ENCODE measurements at regions not wholly inside any gene's neighbourhood (a gene's known extent, or its start where the extent isn't known, plus 50 kb on each side); places are given as distances from the start of the nearest gene placed in this dataset.

GRCh38 chr6:147621263-147621662, 112.8 kb downstream of the SAMD5 start:
- DNase-seq = no peak

- no peak for DNase-seq
These were observed 113.5 kb downstream of the SAMD5 start for GRCh38 chr6:147621961-147622360.

GRCh38 chr6:147624946-147625515, 116.5 kb downstream of the SAMD5 start:
- no peak for DNase-seq

GRCh38 chr6:147625946-147626345, 117.5 kb downstream of the SAMD5 start:
- DNase-seq = no peak

- no peak for DNase-seq
These were observed 118.9 kb downstream of the SAMD5 start for GRCh38 chr6:147627411-147627810.

- no peak for DNase-seq
These were observed 124.7 kb downstream of the SAMD5 start for GRCh38 chr6:147633191-147633590.

GRCh38 chr6:147637620-147638195, 129.2 kb downstream of the SAMD5 start:
- DNase-seq = no peak

GRCh38 chr6:147639279-147639678, 130.8 kb downstream of the SAMD5 start:
- no peak for DNase-seq

GRCh38 chr6:147640606-147641005, 132.1 kb downstream of the SAMD5 start:
- no peak for DNase-seq

GRCh38 chr6:147641511-147641910, 133.0 kb downstream of the SAMD5 start:
- DNase-seq = no peak

- DNase-seq = no peak
These were observed 134.0 kb downstream of the SAMD5 start for GRCh38 chr6:147642458-147642857.

GRCh38 chr6:147643341-147644200, 135.1 kb downstream of the SAMD5 start:
- DNase-seq = no peak

GRCh38 chr6:147648916-147649315, 140.4 kb downstream of the SAMD5 start:
- DNase-seq = no peak

GRCh38 chr6:147651249-147652063, 143.0 kb downstream of the SAMD5 start:
- DNase-seq = no peak

- no peak for DNase-seq
These were observed 145.1 kb downstream of the SAMD5 start for GRCh38 chr6:147653631-147654030.

- DNase-seq = no peak
These were observed 145.8 kb downstream of the SAMD5 start for GRCh38 chr6:147654103-147654845.

- no peak for DNase-seq
These were observed 152.1 kb downstream of the SAMD5 start for GRCh38 chr6:147660334-147661311.

GRCh38 chr6:147662646-147663045, 154.2 kb downstream of the SAMD5 start:
- no peak for DNase-seq

GRCh38 chr6:147664092-147664491, 155.6 kb downstream of the SAMD5 start:
- no peak for DNase-seq

GRCh38 chr6:147666255-147666654, 157.8 kb downstream of the SAMD5 start:
- no peak for DNase-seq

- DNase-seq = no peak
These were observed 158.6 kb downstream of the SAMD5 start for GRCh38 chr6:147667082-147667481.

Data from stimulated activated CD4-positive, alpha-beta T cell treated with anti-CD3 and anti-CD28 coated beads, Interleukin-15, amount 100 ng/mL, for 24 hours (primary cell).